Astrocyte of the cerebellum (primary cell): ENCODE measurements at regions not wholly inside any gene's neighbourhood (a gene's known extent, or its start where the extent isn't known, plus 50 kb on each side); places are given as distances from the start of the nearest gene placed in this dataset.

Experiments used
- DNase-seq: peaks from one replicate; pipeline ENCODE4 v3.0.0-alpha.2; 2011; ENCODE audit warnings: low read depth
- H3K4me3 ChIP-seq: 2 replicates; pipeline ENCODE4 v1.5.1; 2011; ENCODE audit warnings: mild to moderate bottlenecking, low read depth, low read length, moderate library complexity
- in situ Hi-C: cut with HindIII; loops from 2 replicates; pipeline ENCODE4 v1.10.0; 2017; ENCODE audit warnings: low sequenced_read_pairs
- TF ChIP-seq, protein P1 (sequence below): IDR thresholded peaks from 2 replicates; pipeline ENCODE4 v1.5.1; 2012; ENCODE audit warnings: low read length, low read depth, moderate library complexity, mild to moderate bottlenecking; ENCODE audit errors: missing control alignments

DNA sequence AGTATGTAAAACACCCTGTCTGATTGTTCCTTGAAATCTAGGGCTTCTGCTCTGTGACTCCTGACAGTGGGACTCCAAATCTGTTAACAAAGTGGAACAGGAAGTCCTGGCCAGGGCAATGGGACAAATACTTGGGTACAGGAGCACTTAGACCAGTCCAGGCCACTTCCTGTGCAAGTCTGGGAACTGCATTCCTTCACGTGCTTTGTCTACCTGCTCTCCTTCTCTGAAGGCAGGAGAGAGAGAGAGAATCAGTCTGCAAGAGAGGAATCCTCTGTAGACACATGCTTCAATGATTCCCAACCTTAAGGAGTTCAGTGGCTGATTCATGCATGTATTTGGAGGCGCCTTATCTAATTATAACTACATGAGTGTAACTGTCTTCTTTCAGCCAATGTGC is 530.2 kb downstream of the GATA3 start:
- DNase-seq = no peak
- in situ Hi-C loops = no loop called here
- no peak overlapping the region for H3K4me3 ChIP-seq
- TF ChIP-seq, protein P1, sequence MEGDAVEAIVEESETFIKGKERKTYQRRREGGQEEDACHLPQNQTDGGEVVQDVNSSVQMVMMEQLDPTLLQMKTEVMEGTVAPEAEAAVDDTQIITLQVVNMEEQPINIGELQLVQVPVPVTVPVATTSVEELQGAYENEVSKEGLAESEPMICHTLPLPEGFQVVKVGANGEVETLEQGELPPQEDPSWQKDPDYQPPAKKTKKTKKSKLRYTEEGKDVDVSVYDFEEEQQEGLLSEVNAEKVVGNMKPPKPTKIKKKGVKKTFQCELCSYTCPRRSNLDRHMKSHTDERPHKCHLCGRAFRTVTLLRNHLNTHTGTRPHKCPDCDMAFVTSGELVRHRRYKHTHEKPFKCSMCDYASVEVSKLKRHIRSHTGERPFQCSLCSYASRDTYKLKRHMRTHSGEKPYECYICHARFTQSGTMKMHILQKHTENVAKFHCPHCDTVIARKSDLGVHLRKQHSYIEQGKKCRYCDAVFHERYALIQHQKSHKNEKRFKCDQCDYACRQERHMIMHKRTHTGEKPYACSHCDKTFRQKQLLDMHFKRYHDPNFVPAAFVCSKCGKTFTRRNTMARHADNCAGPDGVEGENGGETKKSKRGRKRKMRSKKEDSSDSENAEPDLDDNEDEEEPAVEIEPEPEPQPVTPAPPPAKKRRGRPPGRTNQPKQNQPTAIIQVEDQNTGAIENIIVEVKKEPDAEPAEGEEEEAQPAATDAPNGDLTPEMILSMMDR = no peak

DNA sequence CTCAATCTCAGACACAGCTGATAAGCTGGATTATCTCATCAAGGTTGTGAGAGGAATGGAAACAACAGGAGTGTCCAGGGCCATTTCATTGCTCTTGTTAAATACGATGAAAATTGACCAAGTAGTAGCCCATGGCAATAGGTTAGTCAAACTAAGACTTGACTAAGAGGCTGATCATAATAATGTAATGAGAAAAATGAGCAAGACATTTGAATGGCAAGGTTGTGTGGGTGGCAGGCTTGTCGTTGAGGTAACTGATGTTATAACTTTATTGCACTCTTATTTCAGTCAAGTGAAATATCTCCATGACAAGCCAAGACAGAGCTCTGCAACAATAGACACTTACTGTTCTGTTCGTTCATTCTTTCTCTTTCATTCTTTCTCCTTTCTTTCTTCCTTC is 532.0 kb downstream of the GATA3 start:
- in situ Hi-C loops = no loop called here
- DNase-seq = no peak
- TF ChIP-seq, protein P1 = no peak
- no peak overlapping the region for H3K4me3 ChIP-seq

DNA sequence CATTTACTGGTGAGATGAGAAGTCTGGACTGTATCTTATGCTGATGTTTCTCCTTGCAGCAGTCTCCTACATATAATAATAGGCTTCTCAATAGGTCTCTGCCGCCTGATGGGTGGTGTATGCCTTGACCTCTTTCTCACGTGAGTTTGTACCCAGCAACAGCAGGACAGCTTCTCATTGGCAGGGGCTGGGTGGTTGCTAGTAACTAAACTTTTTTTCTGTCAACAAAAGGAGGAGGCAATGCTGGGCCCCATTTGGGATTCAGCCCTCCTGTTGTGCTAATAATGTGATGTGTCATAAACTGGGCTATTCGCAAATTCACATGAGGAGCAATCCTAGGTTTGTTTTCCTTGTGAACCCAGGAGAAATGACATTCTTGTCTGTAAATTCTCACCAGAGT is 533.6 kb downstream of the GATA3 start:
- no peak for DNase-seq
- TF ChIP-seq, protein P1 = no peak
- H3K4me3 ChIP-seq = no peak overlapping the region
- in situ Hi-C loops = no loop called here

DNA sequence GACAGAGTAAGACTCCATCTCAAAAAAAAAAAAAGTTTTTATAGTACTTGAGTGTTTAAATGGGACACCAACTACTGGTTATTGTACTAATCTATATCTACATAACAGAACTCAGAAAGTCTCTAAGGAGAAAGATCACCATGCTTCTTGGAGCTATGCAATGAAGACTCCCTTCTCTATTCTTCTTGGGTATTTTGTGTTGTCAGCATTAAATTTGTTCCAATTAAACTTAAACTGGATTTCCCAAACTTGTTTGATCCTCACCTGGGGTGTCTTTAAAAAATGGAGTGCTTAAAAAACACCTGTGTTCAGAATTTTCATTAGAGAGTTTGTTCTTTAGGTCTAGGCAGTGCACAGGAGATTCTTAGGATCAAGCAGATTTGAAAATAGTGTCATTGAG is 536.0 kb downstream of the GATA3 start:
- TF ChIP-seq, protein P1 = no peak

DNA sequence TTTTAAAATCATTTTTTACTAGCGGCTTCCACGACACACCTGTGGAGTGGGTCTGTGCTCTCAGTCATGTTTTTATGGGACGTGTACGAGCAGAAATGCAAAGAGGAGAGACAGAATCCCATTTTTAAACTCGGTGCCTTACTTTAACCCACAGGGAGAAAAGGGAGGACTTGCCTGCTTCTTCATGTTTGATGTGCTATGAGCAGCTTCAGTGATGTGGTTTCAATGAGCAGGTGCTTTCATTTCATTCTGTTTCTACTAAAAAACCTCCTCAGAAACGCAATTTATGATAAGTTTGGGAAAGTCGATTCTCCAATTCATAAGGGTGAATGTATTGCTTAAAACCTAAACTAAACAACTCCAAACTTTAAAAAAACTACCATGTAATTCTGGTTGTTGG is 537.2 kb downstream of the GATA3 start:
- TF ChIP-seq, protein P1 = no peak
- H3K4me3 ChIP-seq = no peak overlapping the region
- DNase-seq = no peak
- in situ Hi-C loops = no loop called here

More for the DNA sequence above, 536.0 kb downstream of the GATA3 start:
- no peak overlapping the region for H3K4me3 ChIP-seq
- DNase-seq = no peak
- in situ Hi-C loops = no loop called here

DNA sequence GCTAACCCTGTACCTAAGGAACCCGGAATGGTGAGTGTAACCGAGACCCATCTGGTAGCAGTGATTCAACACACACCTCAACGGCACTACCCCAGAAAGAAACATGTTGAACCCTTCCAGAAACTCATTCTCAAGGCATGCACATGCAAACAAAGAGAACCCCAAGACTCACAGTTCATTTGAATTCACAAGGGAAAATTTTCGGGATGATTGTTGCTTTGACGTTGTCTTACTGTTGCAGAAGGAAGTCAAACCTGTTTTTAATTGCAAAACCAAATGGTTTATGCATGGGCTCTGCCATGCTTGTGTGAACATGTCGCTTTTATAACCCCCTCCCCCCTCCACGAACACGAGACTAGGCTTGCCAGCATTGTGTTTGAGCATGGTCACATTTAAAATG is 539.7 kb downstream of the GATA3 start:
- in situ Hi-C loops = no loop called here
- no peak for DNase-seq
- TF ChIP-seq, protein P1 = no peak
- H3K4me3 ChIP-seq = no peak overlapping the region

DNA sequence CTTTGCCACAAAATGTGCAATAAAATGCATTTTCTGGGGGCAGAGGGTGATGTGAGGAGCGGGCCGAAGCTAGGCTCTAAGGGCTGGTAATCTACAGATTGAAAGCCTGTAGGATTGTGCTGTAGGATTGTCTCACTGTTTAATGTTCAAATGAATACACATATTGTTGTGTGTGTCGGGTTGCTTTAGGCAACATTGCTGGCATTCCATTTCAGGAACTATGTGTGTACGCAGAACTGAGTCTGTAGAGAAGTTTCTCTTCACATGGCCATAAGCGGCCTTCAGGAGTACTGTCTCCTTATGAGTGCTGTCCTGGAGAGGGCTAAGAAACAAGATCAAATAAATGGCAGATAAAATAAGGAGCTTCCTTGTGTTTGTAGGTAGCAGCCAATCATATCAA is 540.2 kb downstream of the GATA3 start:
- no peak overlapping the region for H3K4me3 ChIP-seq
- DNase-seq = no peak
- in situ Hi-C loops = no loop called here
- TF ChIP-seq, protein P1 = no peak
